SU-DHL-6 (cell line): ENCODE measurements at regions not wholly inside any gene's neighbourhood (a gene's known extent, or its start where the extent isn't known, plus 50 kb on each side); places are given as distances from the start of the nearest gene placed in this dataset.

Source experiments
- H2AFZ ChIP-seq: fragments of 200-600 bp; sonication (generic); 2 replicates; pipeline ENCODE4 v1.6.1; 2014; ENCODE audit warnings: low read depth, mild to moderate bottlenecking, moderate library complexity, mixed read lengths, antibody characterized with exemption, low read length; ENCODE audit not compliant: severe bottlenecking
- H3F3A ChIP-seq: fragments of 200-600 bp; shearing (Covaris generic); 2 replicates; pipeline ENCODE4 v1.6.0; 2016; ENCODE audit warnings: antibody characterized with exemption, mild to moderate bottlenecking; ENCODE audit not compliant: insufficient read depth
- H3K27ac ChIP-seq: fragments of 200-600 bp; sonication (generic); 2 replicates; pipeline ENCODE4 v1.5.1; 2016; ENCODE audit warnings: low read depth, mild to moderate bottlenecking, low read length, moderate library complexity, mixed read lengths
- H3K27me3 ChIP-seq: fragments of 200-600 bp; sonication (generic), shearing (Covaris generic); 2 replicates; pipeline ENCODE4 v1.6.0; 2014; ENCODE audit warnings: mild to moderate bottlenecking, low read length
- H3K36me3 ChIP-seq: fragments of 200-600 bp; sonication (generic); 2 replicates; pipeline ENCODE4 v1.6.1; 2014; ENCODE audit warnings: mild to moderate bottlenecking, low read length, mixed read lengths
- H3K4me2 ChIP-seq: fragments of 300-600, 200-600 bp; shearing (Covaris generic), sonication (generic); 2 replicates; pipeline ENCODE4 v1.6.0; 2014; ENCODE audit warnings: low read length, low read depth, mild to moderate bottlenecking; ENCODE audit not compliant: poor library complexity, severe bottlenecking
- H3K4me3 ChIP-seq: fragments of 200-600 bp; sonication (generic); 2 replicates; pipeline ENCODE4 v1.5.1; 2014; ENCODE audit warnings: antibody characterized with exemption, low read length, mild to moderate bottlenecking, mixed read lengths; ENCODE audit not compliant: insufficient read depth, poor library complexity, severe bottlenecking
- H3K79me2 ChIP-seq: fragments of 200-600 bp; sonication (generic); 2 replicates; pipeline ENCODE4 v1.6.1; 2014; ENCODE audit warnings: mild to moderate bottlenecking, low read length, moderate library complexity; ENCODE audit not compliant: insufficient read depth
- H3K9ac ChIP-seq: fragments of 200-600 bp; sonication (generic); 2 replicates; pipeline ENCODE4 v1.7.0; 2014; ENCODE audit warnings: mild to moderate bottlenecking, low read length
- H3K9me2 ChIP-seq: fragments of 200-600 bp; sonication (generic); replicated peaks from 2 replicates; pipeline ENCODE4 v1.6.1; 2014; ENCODE audit warnings: low read length; ENCODE audit not compliant: insufficient read depth
- H3K9me3 ChIP-seq: fragments of 200-600 bp; sonication (generic); 2 replicates; pipeline ENCODE4 v1.6.1; 2014; ENCODE audit warnings: low read length, mixed read lengths; ENCODE audit not compliant: insufficient read depth
- H4K20me1 ChIP-seq: fragments of 200-600 bp; sonication (generic); 2 replicates; pipeline ENCODE4 v1.6.1; 2014; ENCODE audit warnings: low read depth, mild to moderate bottlenecking, antibody characterized with exemption, low read length, moderate library complexity, mixed read lengths
- CTCF ChIP-seq: fragments of 200-600 bp; sonication (generic); IDR thresholded peaks from one replicate; pipeline ENCODE4 v1.5.1; 2017; ENCODE audit warnings: antibody characterized with exemption, mild to moderate bottlenecking, low read length, moderate library complexity; ENCODE audit not compliant: insufficient read depth, poor library complexity, severe bottlenecking
- EZH2phosphoT487 ChIP-seq: fragments of 200-600 bp; sonication (generic), shearing (Covaris generic); conservative IDR thresholded peaks from 2 replicates; pipeline ENCODE4 v1.6.1; 2018; ENCODE audit warnings: mild to moderate bottlenecking, antibody characterized with exemption, low read length, moderate library complexity, mixed read lengths

GRCh38 chr5:30209755-30210154, 983.7 kb upstream of the CDH6 start:
- no peak overlapping the region for H3K4me3 ChIP-seq
- no peaks in the 10 kb centered on the region for H3K79me2 ChIP-seq
- H3K36me3 ChIP-seq = no peaks in the 10 kb centered on the region
- H3K9me3 ChIP-seq = no peaks in the 10 kb centered on the region
- no peak overlapping the region for H3K4me2 ChIP-seq
- TF ChIP-seq EZH2phosphoT487 = no peak
- no peak for TF ChIP-seq CTCF
- no peaks in the 10 kb centered on the region for H3K27me3 ChIP-seq
- no peaks in the 10 kb centered on the region for H4K20me1 ChIP-seq
- no peaks in the 10 kb centered on the region for H3K9me2 ChIP-seq
- H2AFZ ChIP-seq = no peak overlapping the region
- H3F3A ChIP-seq = no peaks in the 10 kb centered on the region
- H3K27ac ChIP-seq = no peak overlapping the region
- no peak overlapping the region for H3K9ac ChIP-seq

GRCh38 chr5:30197662-30198061, 995.8 kb upstream of the CDH6 start:
- H4K20me1 ChIP-seq = no peaks in the 10 kb centered on the region
- H3K4me3 ChIP-seq = no peak overlapping the region
- TF ChIP-seq EZH2phosphoT487 (no peak), CTCF (no peak)
- H3K9me3 ChIP-seq = no peaks in the 10 kb centered on the region
- H3K9ac ChIP-seq = no peak overlapping the region
- H3K27ac ChIP-seq = no peak overlapping the region
- no peak overlapping the region for H2AFZ ChIP-seq
- H3F3A ChIP-seq = no peaks in the 10 kb centered on the region
- no peaks in the 10 kb centered on the region for H3K79me2 ChIP-seq
- no peaks in the 10 kb centered on the region for H3K27me3 ChIP-seq
- no peaks in the 10 kb centered on the region for H3K36me3 ChIP-seq
- H3K9me2 ChIP-seq = no peaks in the 10 kb centered on the region; the same call in 1 of the 2 replicates
- no peak overlapping the region for H3K4me2 ChIP-seq

GRCh38 chr5:30195036-30195435, 998.5 kb upstream of the CDH6 start:
- Histone ChIP-seq H3K9ac (no peak overlapping the region), H3K9me3 (no peaks in the 10 kb centered on the region), H3K4me2 (no peak overlapping the region), H3K4me3 (no peak overlapping the region), H3K9me2 (no peaks in the 10 kb centered on the region; the same call in 1 of the 2 replicates), H3K36me3 (no peaks in the 10 kb centered on the region), H3K79me2 (no peaks in the 10 kb centered on the region), H4K20me1 (no peaks in the 10 kb centered on the region), H3F3A (no peaks in the 10 kb centered on the region), H2AFZ (no peak overlapping the region), H3K27ac (no peak overlapping the region), H3K27me3 (no peaks in the 10 kb centered on the region)
- TF ChIP-seq EZH2phosphoT487 = no peak
- no peak for TF ChIP-seq CTCF
